Nucleus accumbens (tissue), 56 donors: ENCODE measurements at regions not wholly inside any gene's neighbourhood (a gene's known extent, or its start where the extent isn't known, plus 50 kb on each side); places are given as distances from the start of the nearest gene placed in this dataset.
A peak's percentile ranks its signal among the peaks of the same experiment; 100 is the strongest.

ENCODE experiments used
- DNase-seq, 56 donors: peaks; one replicate each; lab custom pipeline; 2025; lab: John Stamatoyannopoulos, UW

DNA sequence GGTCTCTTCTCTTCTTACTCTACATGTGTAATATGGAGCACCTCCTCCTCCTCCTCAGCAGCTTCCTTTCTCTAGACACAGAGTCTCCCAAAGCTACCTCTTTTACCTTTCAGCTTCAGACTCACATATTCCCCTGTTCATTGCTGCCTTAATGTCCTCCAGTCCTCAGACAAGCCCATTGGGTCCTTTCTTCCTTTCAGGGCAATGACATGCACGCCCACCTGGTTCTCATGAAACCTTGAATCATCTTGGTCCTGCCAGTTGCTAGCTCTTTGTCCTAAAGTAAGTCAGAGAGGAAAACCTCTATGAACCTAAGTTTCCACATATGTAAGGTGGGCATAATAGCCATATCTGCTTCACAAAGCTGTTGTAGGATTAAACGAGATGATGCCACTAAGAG is 227.0 kb downstream of the RPS24 start:
- no peak for DNase-seq

DNA sequence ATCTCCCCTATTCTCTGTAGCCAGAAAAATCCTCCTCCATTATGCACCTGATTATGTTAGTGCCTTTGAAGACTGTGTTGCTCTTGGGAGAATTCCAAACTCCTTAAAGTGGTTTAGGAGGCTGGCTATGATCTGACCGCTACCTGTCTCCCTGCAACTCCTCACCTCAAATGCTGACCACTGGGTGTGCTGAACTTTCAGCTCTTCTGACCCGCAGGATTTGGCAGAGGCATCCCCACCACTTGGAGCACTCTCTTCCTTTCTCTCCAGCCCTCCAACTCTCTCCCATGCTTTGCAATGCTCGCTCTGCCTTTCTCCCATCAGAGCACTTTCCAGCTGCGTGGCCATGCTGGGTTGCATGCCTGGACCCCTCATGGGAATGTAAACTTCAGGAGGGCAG is 227.6 kb downstream of the RPS24 start:
- no peak for DNase-seq

DNA sequence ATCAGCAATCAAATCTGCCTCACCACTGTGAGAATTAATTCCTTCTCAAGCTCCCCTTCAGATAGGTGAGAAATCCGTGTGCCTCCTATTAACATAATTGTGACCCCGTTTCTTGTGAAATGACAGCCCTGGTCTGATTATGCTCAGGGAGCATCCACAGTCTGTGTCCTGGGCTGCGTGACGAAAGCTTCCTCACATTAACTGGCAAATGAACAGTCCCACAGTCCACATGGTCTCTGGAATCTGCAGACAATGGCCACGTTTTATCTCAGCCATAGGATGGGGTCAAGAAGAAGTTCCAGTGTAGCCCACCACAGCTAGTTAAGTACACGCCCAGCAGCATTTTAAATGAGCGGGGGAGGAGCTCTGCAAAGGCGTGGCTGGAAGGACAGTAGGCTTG is 229.2 kb downstream of the RPS24 start:
- no peak for DNase-seq

DNA sequence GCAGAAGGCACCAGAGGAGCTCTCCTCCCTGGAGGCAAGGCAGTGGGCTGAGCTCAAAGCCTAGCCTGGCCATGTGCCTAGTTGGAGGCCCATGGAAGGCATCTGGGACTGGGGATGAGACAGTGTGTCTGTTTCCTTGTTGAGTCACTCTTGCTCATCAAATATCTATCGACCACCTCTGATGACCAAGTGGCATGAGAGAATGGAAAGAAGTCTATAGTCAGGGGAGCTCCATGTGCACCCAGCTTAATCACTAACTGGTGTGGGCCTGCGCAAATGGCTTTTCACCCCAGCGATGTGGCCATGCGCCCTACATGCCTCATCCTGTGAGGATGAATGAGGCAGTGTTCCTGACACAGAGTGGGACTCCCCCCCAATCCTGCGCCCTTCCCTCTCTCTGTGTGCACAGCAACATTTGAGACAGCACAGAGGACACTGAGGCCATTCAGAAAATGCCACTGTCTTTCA is 229.9 kb downstream of the RPS24 start:
- DNase-seq = peak in 52 of 56 donors; percentile 28 to 92 (median 73)

DNA sequence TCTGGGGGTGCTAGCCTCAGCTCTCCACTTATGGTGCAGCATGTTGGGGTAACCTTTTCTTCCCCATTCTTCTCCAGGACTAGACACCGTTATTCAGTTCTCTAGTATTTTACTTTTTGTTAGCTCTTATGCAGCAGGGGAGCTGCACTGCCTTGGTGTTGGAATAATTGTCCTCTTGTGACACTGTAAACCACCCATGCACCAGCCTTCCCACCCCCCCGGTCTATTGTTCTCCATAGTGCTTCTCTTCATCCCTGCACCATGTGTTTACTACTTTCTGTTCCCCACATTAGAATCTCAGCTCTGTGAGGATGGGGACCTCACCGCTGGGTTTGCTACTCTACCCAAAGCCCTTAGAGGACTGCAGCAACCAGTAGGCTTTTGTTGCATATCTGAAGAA is 230.7 kb downstream of the RPS24 start:
- DNase-seq = peak in 35 of 56 donors; percentile 4 to 75 (median 39)

DNA sequence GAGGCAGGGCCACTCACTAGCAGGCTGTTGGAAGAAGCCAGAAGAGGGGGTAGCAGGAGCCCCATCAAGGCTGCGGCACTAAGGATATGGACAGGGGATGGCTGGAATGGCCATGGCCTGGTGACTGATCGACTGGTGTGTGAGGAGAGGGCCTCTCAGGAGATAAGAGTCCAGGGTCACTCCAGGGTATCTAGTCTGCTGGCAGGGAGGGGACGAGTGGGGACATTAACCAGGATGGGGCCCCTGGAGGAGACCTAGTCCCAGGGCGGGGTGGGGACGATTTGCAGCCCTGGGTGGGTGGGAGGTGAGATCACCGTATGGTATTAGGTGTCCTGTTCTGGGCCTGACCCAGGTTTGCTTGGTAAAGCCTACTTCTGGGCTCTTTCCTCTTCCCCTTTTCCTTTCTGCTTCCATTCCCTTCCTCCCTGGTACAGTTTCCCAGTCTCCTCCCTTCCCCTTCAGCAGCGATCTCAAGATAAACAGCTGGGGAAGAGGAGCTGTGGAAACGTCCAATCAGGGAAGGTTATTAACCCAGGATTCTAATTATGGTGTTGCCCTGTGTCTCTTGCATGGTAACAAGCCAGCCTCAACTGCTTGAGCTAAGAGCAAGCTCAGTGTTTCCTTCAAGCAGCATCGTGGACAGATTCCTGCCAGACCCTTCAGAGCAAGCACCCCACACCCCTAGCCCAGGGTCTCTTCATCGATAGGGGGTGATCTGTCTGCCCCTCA is 233.2 kb downstream of the RPS24 start:
- peak in 1 of 56 donors; percentile 14 for DNase-seq

DNA sequence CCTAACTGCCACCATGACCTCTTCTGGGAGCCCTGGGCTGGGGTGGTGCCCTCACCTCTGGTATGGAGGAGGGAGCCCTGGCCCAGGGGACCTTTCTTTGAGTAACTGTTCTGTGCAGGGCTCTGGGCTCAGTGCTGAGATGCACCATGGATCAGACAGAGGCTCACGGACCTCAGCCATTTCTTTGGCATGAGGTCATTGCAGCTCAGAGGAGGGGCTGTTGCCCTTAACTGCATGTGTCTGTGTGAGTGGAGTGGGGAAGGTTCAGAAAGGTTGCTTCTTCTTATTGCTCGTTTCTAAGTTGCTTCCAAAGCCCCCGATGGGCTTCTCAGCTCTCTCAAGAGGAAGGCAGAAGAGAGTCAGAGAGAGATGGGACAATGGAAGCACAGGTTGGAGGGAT is 233.9 kb downstream of the RPS24 start:
- no peak for DNase-seq

DNA sequence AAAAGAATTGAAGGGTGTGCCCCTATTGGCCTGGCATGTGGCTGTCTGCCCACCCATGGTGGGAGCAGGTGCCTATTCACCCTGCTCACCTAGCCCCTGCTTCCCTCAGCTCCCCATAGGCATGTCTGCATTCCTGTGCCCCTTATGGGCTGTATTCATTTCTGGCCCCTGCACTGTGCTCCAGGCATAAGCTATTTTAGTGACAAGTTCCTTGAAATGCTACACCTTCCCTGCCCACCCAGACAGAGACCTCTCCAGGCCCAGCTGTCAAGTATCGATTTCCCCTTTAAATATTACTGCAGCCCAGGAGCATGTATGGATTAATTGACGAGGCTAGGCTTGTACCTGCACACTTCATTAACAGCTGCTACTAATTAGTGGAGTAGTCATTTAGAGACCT is 235.4 kb downstream of the RPS24 start:
- DNase-seq = no peak

DNA sequence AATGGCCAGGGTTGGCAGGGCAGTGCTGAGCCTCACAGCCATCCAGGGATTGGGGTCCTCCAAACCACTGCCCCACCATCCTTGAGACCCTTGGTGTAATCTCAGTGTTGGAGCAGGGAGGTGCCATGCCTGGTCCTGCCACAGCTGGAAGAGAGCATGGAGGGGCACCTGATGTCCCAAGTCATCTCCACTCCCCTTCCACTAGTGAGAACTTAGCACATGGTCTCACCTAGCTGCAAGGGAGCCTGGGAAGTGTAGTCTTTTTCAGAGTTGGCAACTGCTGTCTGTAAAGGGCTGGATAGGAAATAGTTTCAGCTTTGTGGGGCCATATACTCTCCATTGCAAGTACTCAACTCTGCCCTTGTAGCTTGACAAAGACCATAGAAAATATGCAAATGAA is 238.7 kb downstream of the RPS24 start:
- DNase-seq = no peak

DNA sequence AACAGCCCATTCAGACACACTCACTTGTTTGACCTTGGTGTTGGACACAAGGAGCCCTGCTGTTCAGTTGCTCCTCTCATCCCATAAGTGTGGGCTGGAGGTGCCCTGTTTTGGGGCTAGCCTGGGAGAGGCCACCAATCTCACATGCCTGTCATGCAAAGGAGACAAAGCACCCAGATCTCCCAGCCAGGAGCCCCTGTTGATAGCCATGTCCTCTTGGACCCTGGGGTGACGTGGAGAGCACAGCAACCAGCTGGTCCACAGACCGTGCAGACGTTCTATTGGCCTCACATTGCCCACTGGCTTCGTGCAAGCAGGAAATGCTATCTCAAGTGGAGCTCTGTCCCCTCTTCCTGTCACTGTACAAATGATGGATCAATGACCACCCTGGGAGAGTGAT is 240.8 kb downstream of the RPS24 start:
- DNase-seq = no peak

DNA sequence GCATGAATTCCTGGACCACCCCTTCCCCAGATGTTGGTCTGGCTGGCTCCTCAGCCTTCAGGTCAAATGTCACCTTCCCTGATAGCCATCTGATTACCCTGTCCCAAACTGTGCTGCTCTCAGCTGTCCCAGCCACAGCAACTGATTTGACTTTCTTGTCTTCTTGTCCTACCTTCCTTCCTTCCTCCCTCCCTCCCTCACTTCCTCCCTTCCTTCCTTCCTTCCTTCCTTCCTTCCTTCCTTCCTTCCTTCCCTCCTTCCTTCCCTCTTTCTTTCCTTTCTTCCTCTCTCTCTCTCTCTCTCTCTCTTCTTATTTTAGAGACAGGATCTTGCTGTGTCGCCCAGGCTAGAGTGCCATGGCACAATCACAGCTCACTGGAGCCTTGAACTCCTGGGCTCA is 242.5 kb downstream of the RPS24 start:
- DNase-seq = no peak

DNA sequence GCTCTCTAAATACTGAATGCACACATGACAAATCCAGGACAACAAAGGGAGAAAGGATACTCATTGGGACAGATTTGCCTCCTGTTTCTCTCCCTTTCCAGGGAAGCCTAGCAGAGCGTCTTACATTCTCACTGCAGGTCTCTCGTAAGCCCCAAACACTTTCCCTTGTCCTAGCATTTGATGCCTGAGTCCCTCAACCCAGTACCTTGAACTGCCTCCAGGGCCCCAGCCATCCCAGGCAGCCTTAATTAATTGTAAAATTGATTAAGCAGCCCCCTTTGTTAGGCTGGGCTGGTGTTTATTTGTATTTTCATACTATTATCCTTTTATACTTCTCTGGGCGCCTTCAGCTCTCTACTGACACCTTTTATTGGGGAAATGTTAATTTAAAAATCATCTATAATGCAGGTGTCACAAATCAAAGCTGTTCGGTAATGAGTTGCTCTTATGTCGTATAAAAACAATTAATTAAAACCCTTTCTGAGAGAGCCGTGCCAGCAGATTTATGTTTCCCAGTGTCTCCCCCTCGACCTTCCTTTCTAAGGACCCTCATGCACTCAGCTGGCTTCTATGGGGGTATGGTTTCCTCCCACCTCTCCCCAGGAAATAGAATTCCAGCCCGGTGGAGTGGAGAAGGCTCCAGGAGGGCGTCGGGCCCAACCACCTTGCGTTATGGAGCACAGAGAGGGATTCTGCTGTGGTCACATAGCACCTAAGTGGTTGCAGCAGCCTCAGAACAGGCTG is 243.8 kb downstream of the RPS24 start:
- DNase-seq = peak in 1 of 56 donors; percentile 17

DNA sequence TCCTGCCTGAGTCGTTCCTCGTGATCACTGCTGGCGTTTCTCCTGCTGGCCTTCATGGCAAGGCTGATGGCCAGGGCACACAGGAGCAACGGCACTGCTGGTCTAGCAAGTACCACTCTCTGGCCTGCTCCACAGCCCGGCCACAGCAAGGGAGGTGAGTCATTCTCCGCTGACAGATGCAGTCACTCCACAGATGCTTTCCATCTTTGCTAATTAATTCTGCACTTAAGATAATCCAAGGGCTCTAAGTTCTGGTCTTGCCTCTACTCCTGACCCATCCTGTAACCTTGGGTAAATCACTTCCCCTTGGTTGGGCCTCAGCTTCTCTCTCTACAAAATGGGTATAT is 244.4 kb downstream of the RPS24 start:
- peak in 41 of 56 donors; percentile 9 to 82 (median 51) for DNase-seq

DNA sequence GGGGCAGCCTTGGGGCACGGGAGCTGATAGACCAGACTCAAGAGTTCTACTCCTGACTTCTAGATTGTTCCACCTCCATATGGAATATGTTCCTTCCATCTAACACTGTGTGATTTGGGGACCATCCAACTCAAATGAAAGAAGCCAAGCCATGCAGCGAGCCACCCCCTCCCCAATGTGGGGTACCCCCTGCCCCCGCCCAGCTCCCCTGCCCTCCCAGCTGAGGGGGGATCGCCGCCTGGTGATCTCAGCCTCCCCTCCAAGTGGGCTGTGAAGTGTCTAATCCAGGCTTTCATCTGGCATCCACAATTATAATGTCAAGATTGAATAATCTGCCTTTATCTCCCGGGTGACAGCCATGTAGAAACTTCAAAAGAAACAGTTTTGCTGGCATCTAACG is 246.1 kb downstream of the RPS24 start:
- no peak for DNase-seq

DNA sequence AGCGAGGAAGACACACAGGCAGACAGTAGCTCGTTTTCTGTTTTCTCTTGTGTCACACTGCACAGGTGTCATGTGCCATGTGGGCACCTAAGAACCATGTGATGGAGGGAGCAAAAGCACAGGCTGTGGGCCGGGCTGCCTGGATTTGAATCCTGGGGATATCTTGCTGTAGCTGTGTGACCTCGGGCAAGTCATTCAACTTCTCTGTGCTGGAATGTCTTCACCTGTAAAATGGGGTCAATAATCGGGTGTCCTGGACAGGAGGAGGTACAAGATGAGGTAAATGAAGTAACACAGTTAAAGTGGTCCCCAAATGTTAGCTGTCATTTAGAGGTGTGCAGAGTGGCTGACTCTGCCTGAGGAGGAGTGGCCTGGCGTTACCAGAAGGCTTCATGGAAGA is 246.9 kb downstream of the RPS24 start:
- DNase-seq = no peak

DNA sequence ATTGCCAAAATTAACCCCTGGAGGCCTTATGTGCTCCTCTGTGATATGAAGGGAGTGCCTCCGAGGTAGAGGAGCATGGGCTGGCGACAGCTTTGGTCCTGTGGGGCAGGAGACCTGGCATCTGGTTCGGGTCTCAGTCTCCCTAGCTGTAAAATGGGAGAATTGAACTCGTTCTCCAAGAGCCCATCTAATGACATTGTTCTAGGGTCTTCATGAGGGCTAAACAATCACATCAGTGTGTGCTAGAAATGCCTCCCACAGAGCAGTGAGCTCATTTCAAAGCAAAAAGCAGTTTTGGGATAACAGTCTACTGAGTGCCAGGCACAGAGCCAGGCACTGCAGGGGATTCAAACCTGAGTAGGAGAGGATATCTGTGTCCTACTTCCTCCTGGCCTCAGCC is 248.0 kb downstream of the RPS24 start:
- DNase-seq = no peak

DNA sequence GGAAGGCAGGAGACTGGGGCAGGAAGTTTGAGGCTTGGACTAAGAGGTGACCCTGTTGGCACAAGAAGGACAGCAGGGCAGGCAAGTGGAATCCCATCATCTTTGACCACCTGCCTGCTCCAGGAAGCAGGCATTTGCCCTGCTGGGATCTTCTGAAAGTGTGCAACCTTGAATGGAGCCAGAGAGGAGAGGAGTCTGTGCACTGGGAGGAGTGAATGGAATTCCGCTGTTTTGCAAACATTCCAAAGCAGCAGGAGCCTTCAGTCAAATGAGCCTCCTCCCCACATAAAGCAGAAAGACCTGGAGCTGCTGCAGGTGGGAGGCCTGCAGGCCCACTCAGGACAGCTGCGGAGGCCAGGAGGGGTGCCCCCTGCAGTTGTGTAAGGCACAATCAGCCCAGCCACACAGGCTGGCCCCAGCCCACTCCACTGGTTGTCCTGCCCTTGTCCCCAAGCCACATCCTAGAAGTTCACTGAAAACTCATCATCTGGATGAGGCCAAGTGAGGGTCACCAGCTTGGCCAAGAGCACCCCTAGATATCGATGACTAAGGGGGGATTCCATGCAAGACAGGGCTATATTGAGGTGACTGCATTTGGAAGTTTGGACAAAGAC is 249.5 kb downstream of the RPS24 start:
- no peak for DNase-seq

DNA sequence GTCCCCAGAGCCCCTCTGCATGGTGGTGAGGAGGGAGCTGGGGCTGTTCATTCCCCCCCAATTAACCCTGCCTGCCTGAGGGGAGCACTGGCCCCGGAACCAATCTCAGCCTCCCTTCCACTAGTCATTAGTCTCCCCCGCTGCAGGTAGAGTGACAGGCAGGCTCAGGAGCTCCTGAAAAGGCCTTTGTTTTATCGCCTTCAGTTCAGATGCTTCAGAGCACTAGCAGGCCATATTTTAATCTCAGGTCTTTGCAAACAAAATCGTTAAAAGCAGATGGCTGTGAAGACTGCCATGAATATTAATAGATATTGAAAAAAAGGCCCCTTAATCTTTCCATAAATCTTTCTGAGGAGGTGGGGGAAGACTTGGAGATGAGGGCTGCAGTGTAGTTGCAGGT is 250.7 kb downstream of the RPS24 start:
- DNase-seq = no peak

DNA sequence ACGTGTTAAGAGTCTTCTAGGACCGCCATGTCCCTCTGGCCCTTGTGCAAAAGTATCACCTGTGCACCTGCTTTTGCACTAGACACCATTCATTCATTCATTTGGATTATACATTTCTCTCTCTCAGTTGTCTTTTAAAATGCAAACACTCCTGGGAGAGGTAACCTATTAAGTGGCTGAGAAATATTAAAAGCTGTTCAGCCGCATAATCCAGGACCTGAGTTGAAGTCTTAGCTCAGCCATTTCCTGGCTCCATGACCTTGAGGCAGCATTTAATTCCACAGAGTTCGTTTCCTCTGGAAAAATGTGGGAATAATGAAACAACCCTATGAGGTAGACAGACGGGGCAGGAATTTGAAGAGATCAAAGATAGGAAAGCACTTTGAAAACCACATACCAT is 251.6 kb downstream of the RPS24 start:
- DNase-seq = no peak

DNA sequence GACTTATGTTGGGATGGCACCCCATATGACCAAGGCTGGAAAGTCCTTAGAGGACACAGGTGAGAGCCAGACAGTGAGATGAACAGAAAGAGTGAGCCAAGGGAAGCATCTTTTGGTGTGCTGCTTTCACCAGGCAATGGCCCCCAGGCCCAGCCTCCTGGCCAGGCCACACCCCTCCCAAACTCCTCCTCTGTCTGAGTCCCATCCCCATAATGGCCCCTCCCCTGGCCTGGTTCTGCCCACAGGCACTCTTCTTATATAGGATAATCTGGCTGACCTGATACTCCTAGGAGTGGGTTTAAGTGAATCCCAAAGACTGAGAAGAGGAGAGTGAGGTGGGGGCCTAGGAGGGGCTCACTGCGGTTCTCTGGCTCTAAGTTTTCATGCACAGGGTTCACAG is 252.5 kb downstream of the RPS24 start:
- DNase-seq = no peak

DNA sequence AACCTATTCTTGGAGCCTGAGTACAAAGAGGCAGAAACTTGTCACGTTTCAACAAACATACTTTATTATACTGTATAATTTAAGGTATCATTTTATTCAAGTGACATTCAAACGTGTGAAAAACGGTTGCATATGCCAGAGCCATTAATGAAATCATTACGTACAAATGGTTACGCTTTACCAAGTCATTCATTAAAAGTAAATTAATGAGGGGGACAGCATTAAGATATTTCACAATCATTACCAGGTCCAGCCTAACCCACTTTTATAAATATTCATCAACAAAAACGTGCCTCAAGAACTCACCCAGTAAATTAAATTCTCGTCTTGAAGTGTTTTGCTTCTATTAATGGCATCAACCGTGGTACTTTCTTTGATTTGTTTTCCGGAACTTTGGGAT is 253.0 kb downstream of the RPS24 start:
- no peak for DNase-seq

DNA sequence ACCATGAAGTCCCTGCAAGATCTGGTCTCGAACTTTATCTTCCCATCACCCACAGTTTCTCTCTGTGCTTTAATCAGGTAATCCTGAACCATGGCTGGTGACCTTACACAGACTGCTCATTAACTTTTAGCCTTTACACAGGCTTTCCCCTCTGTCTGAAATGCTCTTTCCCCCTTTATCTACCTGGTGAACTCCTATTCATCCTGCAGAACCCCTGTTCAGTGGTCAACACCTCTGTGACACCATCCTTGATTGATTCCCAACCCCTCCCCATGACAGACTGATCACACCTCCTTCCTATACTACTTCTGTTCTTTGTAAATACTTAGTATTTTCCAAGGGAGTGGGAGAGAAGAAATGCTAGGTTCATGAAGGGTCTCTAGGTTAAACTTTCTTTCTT is 254.0 kb downstream of the RPS24 start:
- no peak for DNase-seq
